H1 (cell line): ENCODE measurements at regions not wholly inside any gene's neighbourhood (a gene's known extent, or its start where the extent isn't known, plus 50 kb on each side); places are given as distances from the start of the nearest gene placed in this dataset.

Experiments used
- CHD1 ChIP-seq: IDR thresholded peaks from 2 replicates; pipeline ENCODE4 v1.6.1; 2012; ENCODE audit warnings: low read depth, low read length, improper control_type of control experiment
- EP300 ChIP-seq, 2 experiments: IDR thresholded peaks; 1 replicate in 1 of 2; 2 replicates in 1 of 2; pipeline ENCODE4 v1.6.1; 2011 to 2012; ENCODE audit warnings: low read depth in 2 of 2, low read length in 2 of 2, mild to moderate bottlenecking in 2 of 2, borderline replicate concordance in 1 of 2, inconsistent platforms in 1 of 2, moderate library complexity in 1 of 2
- EZH2 ChIP-seq: fragments of 200-600 bp; sonication (generic); IDR thresholded peaks from 2 replicates; pipeline ENCODE4 v1.7.1; 2012; ENCODE audit warnings: low read depth, mild to moderate bottlenecking, moderate library complexity, low read length, inconsistent platforms; ENCODE audit not compliant: severe bottlenecking
- GABPA ChIP-seq: IDR thresholded peaks from 2 replicates; pipeline ENCODE4 v1.6.1; 2011; ENCODE audit warnings: mild to moderate bottlenecking, low read length, moderate library complexity, borderline replicate concordance; ENCODE audit not compliant: insufficient read depth
- HDAC2 ChIP-seq, 2 experiments: fragments of 300-600 bp in 1 of 2; sonication (generic) in 1 of 2; IDR thresholded peaks; 2 replicates each; pipeline ENCODE4 v1.6.1; 2011 to 2012; ENCODE audit warnings: low read depth in 2 of 2, low read length in 2 of 2, mild to moderate bottlenecking in 2 of 2, moderate library complexity in 2 of 2, borderline replicate concordance in 1 of 2, inconsistent platforms in 1 of 2
- JUN ChIP-seq: IDR thresholded peaks from 2 replicates; pipeline ENCODE4 v1.6.1; 2011; ENCODE audit warnings: low read depth, mild to moderate bottlenecking, improper control_type of control experiment, low read length
- MAX ChIP-seq: IDR thresholded peaks from 2 replicates; pipeline ENCODE4 v1.6.1; 2012; ENCODE audit warnings: inconsistent platforms
- POLR2A ChIP-seq, 2 experiments: IDR thresholded peaks; 1 replicate in 1 of 2; 2 replicates in 1 of 2; pipeline ENCODE4 v1.6.1; 2011; ENCODE audit warnings: low read depth in 2 of 2, low read length in 2 of 2, mild to moderate bottlenecking in 2 of 2; ENCODE audit errors: control extremely low read depth in 1 of 2
- RAD21 ChIP-seq, 2 experiments: IDR thresholded peaks in 1 of 2; conservative IDR thresholded peaks in 1 of 2; 2 replicates each; pipeline ENCODE4 v1.6.1; 2011; ENCODE audit warnings: low read depth in 2 of 2, low read length in 2 of 2, improper control_type of control experiment in 1 of 2, inconsistent platforms in 1 of 2, mild to moderate bottlenecking in 1 of 2, moderate library complexity in 1 of 2
- RXRA ChIP-seq: IDR thresholded peaks from 2 replicates; pipeline ENCODE4 v1.6.1; 2011; ENCODE audit warnings: low read depth, mild to moderate bottlenecking, low read length, moderate library complexity; ENCODE audit not compliant: insufficient read depth
- SP1 ChIP-seq: IDR thresholded peaks from 2 replicates; pipeline ENCODE4 v1.6.1; 2011; ENCODE audit warnings: low read depth, low read length
- TCF12 ChIP-seq: IDR thresholded peaks from 2 replicates; pipeline ENCODE4 v1.6.1; 2011; ENCODE audit warnings: low read depth, mild to moderate bottlenecking, low read length
- TF ChIP-seq, protein P1 (sequence below), 3 experiments: IDR thresholded peaks; 1 replicate in 2 of 3; 2 replicates in 1 of 3; pipeline versions ENCODE4 v1.5.1 to v1.6.1; 2011; ENCODE audit warnings: low read length in 3 of 3, mild to moderate bottlenecking in 3 of 3, inconsistent platforms in 2 of 3, low read depth in 1 of 3, moderate library complexity in 1 of 3; ENCODE audit not compliant: insufficient read depth in 1 of 3; ENCODE audit errors: control extremely low read depth in 1 of 3

- TF ChIP-seq EZH2 (no peak), POLR2A (IDR thresholded peaks at IDR 0.05; ENCODE audit: control extremely low read depth in 1 of 2, low read depth in 2 of 2, low read length in 2 of 2) (no peak), RXRA (no peak), EP300 (IDR thresholded peaks at IDR 0.05; ENCODE audit: borderline replicate concordance in 1 of 2, low read depth in 2 of 2, low read length in 2 of 2) (no peak), SP1 (no peak), HDAC2 (IDR thresholded peaks at IDR 0.05; ENCODE audit: borderline replicate concordance in 1 of 2, low read depth in 2 of 2, low read length in 2 of 2) (no peak), MAX (no peak), GABPA (no peak), TCF12 (no peak), JUN (no peak), CHD1 (no peak), RAD21 (IDR thresholded peaks at IDR 0.05 in 1 of 2, conservative IDR thresholded peaks at IDR 0.05 in 1 of 2; ENCODE audit: low read depth in 2 of 2, low read length in 2 of 2) (no peak)
- TF ChIP-seq, protein P1, sequence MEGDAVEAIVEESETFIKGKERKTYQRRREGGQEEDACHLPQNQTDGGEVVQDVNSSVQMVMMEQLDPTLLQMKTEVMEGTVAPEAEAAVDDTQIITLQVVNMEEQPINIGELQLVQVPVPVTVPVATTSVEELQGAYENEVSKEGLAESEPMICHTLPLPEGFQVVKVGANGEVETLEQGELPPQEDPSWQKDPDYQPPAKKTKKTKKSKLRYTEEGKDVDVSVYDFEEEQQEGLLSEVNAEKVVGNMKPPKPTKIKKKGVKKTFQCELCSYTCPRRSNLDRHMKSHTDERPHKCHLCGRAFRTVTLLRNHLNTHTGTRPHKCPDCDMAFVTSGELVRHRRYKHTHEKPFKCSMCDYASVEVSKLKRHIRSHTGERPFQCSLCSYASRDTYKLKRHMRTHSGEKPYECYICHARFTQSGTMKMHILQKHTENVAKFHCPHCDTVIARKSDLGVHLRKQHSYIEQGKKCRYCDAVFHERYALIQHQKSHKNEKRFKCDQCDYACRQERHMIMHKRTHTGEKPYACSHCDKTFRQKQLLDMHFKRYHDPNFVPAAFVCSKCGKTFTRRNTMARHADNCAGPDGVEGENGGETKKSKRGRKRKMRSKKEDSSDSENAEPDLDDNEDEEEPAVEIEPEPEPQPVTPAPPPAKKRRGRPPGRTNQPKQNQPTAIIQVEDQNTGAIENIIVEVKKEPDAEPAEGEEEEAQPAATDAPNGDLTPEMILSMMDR (IDR thresholded peaks at IDR 0.05; ENCODE audit: control extremely low read depth in 1 of 3, insufficient read depth in 1 of 3, low read depth in 1 of 3, low read length in 3 of 3): no peak
Observed at GRCh38 chr7:86931439-86931838, 128.0 kb downstream of the ELAPOR2 start.
